GM19455 (cell line): ENCODE measurements at regions not wholly inside any gene's neighbourhood (a gene's known extent, or its start where the extent isn't known, plus 50 kb on each side); places are given as distances from the start of the nearest gene placed in this dataset.
"Not testable (repeated sequence)": the region's sequence is repeated elsewhere in the genome, so short reads cannot be mapped to it uniquely, and the experiment has no call there.

Experiments used
- ATAC-seq: cut with Tn5 transposase; IDR thresholded peaks from one replicate; pipeline ENCODE4 v1.9.1; 2021; ENCODE audit not compliant: unreplicated experiment

DNA sequence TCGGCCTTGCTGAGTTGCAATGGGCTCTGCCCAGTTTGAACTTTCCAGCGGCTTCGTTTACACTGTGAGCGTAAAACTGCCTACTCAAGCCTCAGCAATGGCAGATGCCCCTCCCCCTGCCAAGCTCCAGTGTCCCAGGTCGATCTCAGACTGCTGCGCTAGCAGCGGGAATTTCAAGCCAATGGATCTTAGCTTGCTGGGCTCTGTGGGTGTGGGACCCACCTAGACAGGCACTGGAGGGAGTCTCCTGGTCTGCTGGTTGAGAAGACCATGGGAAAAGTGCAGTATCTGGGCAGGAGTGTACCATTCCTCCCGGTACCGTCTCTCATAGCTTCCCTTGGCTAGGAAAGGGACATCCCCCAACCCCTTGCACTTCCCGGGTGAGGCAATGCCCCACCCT lies 88.2 kb downstream of the KLHL28 start:
- ATAC-seq: no peak

DNA sequence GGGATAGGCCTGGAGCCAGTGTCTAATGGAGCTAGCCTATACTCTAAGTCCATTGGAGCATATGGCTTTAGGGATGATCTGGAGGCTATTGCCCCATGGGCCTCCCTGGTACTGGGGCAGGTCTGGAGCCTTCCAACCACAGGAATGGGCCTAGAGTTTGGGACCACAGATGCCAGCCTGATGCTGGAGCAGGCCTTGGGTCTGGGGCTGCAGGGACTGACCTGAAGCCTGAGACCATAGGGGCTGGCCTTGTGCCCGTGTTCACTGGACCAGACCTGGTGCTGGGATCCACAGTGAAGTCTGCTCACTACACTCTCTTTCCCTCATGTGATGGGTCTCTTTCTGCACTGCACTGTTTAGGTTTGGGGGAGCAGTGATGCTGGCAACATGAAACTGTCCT lies 95.0 kb downstream of the KLHL28 start:
- no peak for ATAC-seq

DNA sequence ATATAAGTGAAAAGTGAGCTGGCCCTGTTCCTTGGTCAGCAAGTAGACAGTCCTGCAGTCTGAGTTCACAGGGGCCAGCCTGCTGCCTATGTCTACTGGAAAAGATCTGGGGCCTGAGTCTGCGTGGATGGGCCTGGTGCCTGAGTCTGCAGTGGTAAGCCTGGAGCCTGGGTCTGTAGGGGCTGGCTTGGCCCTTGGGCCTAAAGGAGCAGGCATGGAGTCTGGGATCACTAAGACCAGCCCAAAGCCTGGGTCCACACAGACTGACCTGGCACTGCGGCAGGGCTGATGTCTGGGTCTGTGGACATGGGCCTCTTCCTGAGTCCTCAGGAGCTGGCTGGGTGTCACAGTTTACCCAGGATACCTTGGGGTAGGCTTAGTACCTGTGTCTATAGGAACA lies 95.4 kb downstream of the KLHL28 start:
- ATAC-seq: no peak

DNA sequence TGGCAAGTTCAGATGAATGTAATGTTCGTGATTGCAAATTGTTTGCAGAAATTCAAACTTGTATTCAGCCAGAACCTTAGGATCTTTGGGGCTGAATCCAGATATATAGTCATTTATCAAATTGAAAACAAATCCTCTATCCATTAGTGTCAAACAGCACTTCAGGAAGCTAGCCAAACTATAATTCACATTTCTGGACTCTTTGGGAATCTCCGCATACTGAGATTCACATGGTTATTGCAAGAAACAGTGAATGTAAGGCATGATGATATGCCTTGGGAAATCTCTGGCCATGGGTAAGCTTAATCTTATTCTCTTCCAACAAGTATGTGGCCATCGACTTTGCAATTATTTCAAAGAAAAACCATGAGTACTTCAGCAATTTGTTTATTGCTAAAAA lies 98.5 kb downstream of the KLHL28 start:
- ATAC-seq: no peak

DNA sequence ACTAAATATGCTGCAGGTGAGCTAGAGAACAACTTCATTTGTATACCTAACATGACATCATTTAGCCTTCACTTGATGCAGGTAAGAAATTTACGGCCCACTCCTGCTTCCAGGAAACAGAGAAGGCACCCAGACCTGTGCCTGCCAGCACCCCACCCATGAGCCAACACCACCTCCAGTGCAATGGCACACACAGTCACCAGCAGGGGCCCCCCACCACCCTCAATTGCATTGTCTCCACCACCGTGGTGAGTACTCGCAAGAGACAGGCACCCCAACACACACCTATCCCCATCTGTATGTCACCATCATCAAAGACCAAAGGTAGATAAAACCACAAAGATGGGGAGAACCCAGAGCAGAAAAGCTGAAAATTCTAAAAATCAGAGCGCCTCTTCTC lies 107.6 kb downstream of the KLHL28 start:
- ATAC-seq: no peak

DNA sequence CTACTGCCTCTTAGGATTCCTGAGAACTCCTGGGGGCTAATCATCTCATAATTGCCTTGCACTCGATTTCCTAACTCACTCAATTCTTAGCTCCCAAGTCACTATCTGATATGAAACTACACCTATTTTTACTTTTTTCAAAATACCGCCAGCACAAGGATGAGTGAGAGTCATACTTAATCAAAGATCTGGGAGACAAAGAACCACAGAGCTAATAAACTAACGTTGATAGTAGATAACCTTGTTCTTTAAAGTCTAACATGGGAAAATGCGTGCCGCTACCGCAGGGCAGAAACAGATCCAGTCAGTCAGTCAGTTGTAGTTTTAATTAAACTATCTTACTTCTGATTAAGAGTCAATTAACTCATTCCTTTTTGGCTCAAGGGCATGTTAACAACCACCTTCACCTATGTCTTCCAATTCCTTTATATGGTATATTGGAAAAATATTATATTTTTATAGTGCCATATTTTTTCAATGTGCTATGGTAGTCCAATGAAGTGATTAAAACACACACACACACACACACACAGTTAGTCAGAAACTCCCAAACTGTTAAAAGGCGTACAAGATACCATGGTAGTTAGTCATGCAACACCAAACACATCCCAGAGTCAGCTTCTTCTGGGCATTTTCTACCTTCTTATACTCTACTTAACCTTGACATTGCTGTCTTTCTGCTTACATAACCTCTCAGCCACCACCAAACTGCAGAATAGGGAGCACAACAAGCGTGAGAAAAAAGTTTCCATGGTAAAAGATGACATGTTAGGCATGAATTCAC lies 114.0 kb downstream of the KLHL28 start:
- no peak for ATAC-seq

DNA sequence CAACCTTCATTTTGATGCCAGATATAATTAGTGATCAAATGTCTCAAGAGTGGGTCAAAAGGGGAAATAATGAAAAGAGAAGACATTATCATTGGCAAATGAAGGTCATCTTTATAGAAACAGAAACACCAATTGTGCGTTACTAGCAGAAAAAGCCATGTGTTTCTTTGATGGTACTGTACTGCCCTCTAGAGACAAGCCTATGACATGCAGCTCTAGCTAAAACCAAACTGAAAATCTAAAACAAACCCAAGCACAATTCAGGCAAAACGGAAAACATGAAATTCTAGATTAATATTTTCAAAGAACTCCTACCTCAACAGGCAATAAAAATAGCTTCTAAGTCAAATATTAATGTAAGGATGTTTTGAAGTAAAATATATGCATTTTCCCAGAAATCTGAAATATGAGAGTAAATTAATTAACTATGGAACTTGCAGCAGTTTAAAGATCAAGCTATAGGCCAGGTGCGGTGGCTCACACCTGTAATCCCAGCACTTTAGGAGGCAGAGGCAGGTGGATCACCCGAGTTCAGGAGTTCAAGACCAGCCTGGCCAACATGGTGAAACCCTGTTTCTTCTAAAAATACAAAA lies 115.4 kb downstream of the KLHL28 start:
- ATAC-seq: peak; percentile 75

DNA sequence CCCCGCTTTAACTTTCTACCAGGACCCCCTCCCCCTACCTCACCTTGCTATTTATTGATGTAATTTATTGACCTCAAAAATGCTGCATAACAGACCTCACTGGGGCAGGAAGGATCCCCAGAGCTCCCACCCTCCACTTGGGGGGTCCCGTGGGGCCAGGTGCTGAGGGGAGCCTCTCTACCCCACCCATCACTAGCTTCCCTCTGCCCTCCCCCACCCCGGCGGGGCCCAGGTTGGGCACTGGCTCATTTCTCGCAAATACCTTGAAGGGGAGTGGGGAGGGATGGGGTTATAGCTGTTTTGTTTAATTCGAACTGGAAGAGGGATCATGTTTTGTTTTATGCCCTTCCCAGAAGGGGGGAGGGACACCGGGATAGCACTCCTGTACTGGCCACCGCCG lies 125.8 kb downstream of the KLHL28 start:
- ATAC-seq: not testable (repeated sequence)

DNA sequence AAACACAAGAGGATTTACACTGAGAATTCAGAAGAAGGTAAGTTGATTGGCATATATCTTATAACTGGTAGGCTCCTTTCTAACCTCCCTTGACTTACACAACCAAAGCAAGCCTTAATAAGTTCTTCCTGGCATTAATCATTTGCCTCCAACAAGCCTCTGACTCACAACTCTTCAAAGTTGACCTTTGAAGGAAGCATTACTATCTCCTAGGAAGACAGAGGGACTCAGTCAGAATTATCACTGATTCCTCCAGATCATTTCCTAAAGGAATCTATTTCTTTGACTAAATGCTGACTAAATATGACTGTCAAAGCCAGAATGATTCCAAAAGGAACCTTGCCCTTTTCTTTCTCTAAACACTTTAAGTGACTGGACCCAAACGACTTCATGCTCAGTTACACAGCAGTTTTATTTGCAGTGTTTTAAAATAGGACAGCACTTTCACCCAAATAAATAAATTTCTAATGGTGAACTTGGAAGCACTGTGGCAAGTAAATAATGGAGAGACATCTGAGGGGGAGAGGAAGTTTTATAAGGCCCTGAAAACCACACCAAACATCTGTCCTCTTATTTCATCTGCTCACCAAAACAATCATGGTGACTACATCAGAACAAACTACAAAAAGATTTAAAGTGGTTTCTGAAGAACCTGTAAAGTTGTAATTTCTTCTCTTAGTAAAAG lies 128.2 kb downstream of the KLHL28 start:
- ATAC-seq: no peak

DNA sequence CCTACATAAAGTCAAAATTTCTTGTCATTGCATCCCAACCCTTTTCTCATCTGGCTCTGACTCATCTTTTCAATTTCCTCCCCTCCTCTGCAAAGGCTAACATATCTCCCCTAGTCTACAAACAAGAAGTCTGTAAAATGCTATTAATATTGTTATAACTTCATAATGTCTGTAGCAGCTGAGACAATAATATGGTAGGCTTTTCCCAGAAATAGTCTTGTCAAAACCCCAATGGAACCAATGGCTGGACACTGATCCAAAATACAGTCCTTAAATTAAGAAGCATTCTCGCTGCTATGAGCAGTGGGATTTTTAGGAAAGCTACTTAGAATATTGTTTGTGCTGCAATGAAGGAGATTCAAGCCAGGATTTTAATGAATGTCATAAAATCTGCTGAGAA lies 131.4 kb downstream of the KLHL28 start:
- ATAC-seq: no peak

DNA sequence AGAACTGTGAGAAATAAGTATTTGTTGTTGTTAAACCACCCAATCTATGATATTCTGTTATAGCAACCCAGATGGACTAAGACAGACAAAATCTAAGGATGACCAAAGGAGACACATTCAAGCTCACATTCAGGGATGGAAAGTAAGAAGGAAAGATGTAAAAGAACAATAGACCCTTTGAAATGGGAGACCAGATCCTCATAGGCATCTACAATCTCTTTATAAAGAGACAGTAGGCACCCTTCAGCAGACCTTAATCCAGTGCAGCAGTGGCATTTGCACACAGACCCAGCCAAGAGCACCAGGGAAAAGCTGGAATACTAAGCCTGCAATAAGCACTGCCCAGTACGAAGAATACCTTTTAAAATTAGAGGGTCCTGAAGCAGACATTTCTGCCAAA lies 132.7 kb downstream of the KLHL28 start:
- no peak for ATAC-seq

DNA sequence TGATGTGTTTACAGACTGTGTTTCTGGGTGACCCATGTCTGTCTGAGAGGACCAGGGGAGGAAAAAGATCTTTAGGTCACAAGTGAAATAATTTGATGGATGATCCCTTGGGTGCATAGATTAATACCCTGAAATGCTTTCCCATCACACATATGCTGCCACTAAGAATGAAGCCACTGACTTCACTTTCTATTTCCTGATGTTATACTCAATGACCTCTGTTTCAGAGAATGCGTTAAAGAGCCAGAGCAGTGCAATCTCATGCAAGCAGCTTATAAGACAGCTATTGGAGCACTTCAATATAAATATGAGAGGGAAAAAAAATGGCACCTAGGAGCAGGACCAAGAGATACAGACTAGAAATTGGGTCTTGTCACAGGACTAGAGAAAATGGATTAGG lies 133.7 kb downstream of the KLHL28 start:
- no peak for ATAC-seq

DNA sequence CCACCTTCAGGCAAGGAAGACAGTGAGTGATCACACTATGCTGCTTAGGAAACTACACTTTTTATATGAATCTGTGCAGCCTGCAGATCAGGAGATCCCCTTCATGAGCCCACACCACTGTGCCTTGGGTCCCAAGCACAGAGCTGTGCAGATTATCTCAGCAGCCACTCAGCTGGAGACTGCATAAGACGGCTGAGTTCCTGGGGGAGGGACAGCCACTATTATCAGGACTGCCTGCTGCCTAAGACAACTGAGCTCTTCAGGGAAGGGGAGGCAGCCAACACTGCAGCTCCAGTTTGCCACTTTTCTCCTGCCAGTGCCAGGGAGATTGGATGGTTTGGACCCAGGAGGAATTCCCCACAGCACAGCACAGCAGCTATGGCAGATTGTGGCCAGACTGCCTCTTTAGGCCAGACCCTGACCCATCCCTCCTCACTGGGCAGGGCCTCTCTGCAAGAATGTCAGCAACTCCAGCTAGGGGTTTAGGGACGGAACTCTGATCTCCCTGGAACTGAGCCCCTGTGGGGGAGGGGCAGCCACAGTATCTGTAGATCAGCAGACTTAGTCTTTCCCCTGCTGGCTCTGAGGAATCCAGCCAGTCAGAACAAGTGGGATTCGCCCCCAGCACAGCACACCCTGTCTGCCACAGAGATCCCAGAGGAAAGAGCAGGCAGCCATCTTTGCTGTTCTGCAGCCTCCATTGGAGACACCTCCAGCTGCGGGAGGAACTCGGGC lies 141.3 kb downstream of the KLHL28 start:
- ATAC-seq: no peak

DNA sequence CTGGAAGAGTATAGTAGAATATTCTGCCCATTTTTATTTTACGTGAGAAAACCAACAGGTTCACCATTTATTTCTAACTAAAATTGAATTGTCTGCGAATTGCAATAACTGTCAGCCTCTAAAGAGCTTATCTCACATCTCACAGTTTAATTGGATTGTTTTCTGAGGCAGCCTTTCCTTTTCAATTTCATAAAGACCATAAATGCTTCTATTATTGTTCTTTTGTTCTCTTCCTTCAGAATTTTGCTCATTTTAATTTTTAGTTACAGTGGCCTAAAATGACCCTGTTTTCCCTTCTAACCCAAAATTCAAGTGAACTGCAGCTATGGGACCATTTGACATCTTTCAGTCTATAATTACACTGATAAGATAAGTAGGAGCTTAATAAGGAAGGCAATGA lies 147.6 kb downstream of the KLHL28 start:
- ATAC-seq: no peak

DNA sequence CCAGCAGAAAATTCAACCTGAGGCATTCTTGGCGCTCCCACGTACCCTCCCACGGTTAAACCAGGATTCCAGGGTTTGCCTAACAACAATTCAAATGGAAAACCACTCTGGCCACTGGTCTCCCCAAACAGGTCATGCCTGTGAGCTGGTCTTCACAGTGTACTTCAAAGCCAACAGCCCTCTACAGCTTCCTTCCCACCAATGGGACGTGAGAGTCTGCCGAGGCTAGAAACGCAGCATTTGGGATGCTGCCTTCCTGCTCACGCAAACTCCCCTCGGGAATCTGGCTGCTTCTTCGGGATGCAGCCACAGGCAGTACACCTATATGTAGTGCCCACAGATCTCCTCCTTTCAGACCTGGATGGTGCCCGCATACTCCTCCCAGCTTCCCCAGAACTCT lies 149.1 kb downstream of the KLHL28 start:
- no peak for ATAC-seq

DNA sequence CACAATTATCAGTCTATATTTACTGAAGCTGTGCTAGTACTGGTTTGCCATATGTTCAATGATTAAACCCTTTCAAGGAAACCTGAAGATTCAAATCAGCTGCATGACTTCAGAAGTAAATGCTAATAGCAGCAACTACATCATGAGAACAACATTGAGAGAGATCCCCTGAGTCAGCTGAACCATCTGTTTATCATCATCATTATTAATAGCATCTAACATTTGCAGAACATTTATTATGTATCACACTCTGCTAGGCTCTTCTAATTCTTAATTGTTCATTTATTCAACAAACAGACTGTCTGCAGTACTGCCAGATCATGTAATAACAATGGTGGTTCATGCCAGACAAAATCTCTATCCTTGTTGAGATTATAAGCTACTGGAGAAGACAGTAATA lies 157.4 kb downstream of the KLHL28 start:
- no peak for ATAC-seq

DNA sequence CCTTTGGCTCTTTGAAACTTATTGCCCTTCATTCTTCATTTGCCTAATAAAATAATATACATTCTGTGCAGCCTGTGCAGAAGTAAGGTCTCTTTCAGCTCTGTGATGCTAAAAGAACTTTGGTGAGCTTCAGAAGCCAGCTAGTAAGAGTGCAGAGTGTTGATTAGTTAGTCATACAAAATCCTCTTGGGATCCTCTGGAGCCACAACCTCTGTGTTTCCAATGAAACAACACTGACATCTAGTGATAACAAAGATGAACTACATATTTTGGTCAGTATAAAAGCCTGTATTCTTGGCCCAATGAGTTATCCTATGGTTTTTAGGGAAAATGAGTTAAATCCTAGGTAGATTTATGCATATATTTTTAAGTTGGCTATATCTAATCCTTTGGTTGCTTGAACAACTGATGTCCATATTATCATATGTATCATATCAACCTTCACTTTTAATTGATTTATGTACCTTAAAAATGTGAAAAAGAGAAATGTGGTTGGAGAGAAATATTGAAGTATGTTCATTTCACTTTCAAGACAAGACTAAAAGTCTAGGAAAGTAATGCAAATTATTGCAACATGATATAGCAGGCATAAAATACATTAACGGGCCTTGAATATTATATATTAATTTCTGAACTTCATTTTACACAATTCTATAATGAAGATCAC lies 158.4 kb downstream of the KLHL28 start:
- ATAC-seq: peak; percentile 90

DNA sequence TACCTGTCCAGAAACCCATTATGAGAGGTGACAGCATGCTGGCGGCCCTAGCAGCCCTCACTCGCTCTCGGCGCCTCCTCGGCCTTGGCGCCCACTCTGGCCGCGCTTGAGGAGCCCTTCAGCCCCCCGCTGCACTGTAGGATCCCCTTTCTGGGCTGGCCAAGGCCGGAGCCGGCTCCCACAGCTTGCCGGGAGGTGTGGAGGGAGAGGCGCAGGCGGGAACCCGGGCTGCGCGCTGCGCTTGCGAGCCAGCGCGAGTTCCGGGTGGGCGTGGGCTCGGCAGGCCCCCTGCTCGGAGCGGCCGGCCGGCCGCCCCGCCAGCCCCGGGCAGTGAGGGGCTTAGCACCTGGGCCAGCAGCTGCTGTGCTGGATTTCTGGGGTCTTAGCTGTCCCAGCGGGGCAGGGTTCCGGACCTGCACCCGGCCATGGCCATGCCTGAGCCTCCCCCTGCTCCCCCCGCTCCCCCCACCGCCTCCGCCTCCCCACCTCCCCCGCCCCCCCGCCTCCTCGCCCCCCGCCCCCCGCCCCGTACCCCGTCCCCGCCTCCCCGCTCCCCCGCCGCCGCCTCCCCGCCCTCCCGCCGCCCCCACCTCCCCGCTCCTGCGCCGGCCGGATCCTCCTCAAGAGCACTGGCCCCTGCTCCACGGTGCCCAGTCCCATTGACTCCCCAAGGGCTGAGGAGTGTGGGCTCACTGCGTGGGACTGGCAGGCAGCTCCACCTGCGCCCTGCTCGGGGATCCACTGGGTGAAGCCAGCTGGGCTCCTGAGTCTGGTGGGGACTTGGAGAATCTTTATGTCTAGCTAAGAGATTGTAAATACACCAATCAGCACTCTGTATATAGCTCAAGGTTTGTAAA lies 163.1 kb downstream of the KLHL28 start:
- ATAC-seq: no peak

DNA sequence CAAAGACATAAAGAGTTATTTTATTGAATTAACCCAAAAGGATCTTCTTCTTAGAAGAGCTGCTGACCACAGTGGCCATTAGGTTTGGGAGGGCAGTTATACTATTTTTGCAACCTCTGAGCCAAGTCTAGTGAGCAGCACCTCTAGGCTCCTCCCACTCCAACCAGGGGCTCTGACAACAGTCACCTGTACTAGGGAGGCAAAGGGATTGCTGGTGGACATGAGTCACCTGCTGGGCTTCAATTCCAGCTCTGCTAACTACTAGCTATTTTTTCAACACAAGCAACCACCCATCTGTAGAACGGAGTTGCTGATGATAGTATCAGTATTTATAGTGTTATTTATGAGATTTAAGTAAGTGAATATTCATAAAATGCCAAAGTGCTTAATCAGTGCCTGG lies 166.0 kb downstream of the KLHL28 start:
- ATAC-seq: no peak

DNA sequence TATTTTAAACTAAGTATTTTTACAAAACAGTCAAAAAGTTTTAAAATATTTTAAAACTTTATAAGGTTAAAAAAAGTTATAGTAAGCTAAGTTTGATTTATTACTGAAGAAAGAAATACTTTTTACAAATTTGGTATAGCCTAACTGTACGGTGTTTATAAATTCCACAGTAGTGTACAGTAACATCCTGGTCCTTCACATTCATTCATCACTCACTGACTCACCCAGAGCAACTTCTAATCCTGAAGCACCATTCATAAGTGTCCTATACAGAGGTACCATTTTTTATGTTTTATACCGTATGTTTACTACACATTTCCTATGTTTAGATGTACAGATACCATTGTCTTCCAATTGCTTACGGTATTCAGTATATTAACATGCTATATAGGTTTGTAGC lies 170.0 kb downstream of the KLHL28 start:
- no peak for ATAC-seq
